PFSK-1 (cell line): ENCODE measurements at regions not wholly inside any gene's neighbourhood (a gene's known extent, or its start where the extent isn't known, plus 50 kb on each side); places are given as distances from the start of the nearest gene placed in this dataset.

Experiments
- FOXP2 ChIP-seq: optimal IDR thresholded peaks from 2 replicates; pipeline ENCODE3; 2011; ENCODE audit warnings: borderline replicate concordance, control low read depth, inconsistent platforms; ENCODE audit not compliant: insufficient read depth; ENCODE audit errors: extremely low read length, extremely low read depth
- POLR2AphosphoS5 ChIP-seq: IDR thresholded peaks from 2 replicates; pipeline ENCODE4 v1.6.1; 2012; ENCODE audit warnings: low read depth, mild to moderate bottlenecking, control low read depth, low read length, moderate library complexity
- SIN3A ChIP-seq: IDR thresholded peaks from 2 replicates; pipeline ENCODE4 v1.6.1; 2012; ENCODE audit warnings: mild to moderate bottlenecking, low read length, moderate library complexity, borderline replicate concordance; ENCODE audit not compliant: insufficient read depth
- TAF1 ChIP-seq: IDR thresholded peaks from 2 replicates; pipeline ENCODE4 v1.6.1; 2012; ENCODE audit warnings: low read length, control low read depth, borderline replicate concordance; ENCODE audit not compliant: insufficient read depth
- TF ChIP-seq, protein P1 (sequence below), 2 experiments: IDR thresholded peaks; 2 replicates each; pipeline versions ENCODE4 v1.6.1 to v1.8.0; 2011 to 2012; ENCODE audit warnings: low read depth in 2 of 2, low read length in 2 of 2, control low read depth in 1 of 2, inconsistent platforms in 1 of 2, mild to moderate bottlenecking in 1 of 2, moderate library complexity in 1 of 2; ENCODE audit not compliant: insufficient read depth in 1 of 2

GRCh38 chr10:8990280-8990987, 935.9 kb downstream of the GATA3 start:
- no peak for TF ChIP-seq SIN3A
- TF ChIP-seq TAF1 = no peak
- TF ChIP-seq FOXP2 = no peak
- TF ChIP-seq, protein P1, sequence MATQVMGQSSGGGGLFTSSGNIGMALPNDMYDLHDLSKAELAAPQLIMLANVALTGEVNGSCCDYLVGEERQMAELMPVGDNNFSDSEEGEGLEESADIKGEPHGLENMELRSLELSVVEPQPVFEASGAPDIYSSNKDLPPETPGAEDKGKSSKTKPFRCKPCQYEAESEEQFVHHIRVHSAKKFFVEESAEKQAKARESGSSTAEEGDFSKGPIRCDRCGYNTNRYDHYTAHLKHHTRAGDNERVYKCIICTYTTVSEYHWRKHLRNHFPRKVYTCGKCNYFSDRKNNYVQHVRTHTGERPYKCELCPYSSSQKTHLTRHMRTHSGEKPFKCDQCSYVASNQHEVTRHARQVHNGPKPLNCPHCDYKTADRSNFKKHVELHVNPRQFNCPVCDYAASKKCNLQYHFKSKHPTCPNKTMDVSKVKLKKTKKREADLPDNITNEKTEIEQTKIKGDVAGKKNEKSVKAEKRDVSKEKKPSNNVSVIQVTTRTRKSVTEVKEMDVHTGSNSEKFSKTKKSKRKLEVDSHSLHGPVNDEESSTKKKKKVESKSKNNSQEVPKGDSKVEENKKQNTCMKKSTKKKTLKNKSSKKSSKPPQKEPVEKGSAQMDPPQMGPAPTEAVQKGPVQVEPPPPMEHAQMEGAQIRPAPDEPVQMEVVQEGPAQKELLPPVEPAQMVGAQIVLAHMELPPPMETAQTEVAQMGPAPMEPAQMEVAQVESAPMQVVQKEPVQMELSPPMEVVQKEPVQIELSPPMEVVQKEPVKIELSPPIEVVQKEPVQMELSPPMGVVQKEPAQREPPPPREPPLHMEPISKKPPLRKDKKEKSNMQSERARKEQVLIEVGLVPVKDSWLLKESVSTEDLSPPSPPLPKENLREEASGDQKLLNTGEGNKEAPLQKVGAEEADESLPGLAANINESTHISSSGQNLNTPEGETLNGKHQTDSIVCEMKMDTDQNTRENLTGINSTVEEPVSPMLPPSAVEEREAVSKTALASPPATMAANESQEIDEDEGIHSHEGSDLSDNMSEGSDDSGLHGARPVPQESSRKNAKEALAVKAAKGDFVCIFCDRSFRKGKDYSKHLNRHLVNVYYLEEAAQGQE (IDR thresholded peaks at IDR 0.05; ENCODE audit: insufficient read depth in 1 of 2, low read depth in 2 of 2, low read length in 2 of 2) = no peak
- no peak for TF ChIP-seq POLR2AphosphoS5

DNA sequence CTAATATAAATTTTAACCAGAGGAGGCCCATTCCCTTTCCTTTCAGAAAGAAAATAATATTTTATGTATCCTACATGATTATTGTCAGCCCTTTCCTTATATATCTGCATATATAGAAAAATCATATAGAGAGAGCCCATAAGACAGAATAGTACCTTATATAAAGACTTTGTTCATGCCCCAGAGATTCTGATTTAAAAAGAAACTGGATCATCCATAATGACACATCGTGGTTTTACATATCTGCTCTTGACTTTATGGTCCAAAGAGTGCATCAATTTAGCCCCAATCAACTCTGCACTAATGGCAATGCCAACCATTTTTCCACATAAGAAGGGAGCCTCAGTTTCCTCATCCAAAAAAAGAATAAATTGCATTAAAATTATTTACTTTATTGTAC, 937.5 kb downstream of the GATA3 start:
- TF ChIP-seq TAF1 = no peak
- no peak for TF ChIP-seq POLR2AphosphoS5
- TF ChIP-seq, protein P1 (IDR thresholded peaks at IDR 0.05; ENCODE audit: insufficient read depth in 1 of 2, low read depth in 2 of 2, low read length in 2 of 2) = no peak
- TF ChIP-seq SIN3A = no peak

DNA sequence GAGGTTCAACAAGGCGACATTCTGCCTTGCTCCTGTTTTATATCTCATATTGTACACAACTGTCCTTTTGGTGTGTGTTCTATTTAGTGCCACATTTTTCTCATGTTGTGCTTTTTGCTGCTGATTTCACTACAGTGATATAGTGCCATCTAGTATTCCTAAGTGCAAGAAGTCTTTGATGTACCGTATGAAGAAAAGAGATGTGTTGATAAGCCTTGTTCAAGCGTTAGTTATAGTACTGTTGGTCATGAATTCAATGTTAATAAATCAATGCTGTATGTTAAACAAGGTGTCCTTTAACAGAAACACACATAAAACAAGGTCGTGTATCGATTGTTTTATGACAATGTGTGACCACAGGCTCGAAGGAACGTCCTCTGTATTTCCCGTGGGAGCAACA, 939.4 kb downstream of the GATA3 start:
- TF ChIP-seq POLR2AphosphoS5 = no peak

DNA sequence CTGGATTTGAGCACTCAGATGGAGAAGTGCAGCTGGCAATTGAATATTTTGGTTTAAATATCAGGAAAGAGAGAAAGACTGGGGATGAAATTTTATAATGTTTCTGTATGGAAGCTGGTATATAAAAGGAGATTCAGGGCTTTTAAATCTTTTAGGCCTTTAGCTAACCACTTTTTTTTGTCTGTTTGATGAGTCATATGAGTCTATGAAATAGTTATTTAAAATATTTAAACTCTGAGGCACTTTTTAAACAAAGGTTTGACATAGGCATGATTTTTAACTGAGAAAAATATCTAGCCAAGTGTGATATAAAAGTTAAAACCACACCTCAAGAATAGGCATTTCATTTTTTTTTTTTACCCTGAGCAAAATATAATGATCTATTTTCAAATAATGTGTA, 944.3 kb downstream of the GATA3 start:
- TF ChIP-seq FOXP2 = no peak
- no peak for TF ChIP-seq TAF1
- no peak for TF ChIP-seq POLR2AphosphoS5
- no peak for TF ChIP-seq SIN3A
- TF ChIP-seq, protein P1 (IDR thresholded peaks at IDR 0.05; ENCODE audit: insufficient read depth in 1 of 2, low read depth in 2 of 2, low read length in 2 of 2) = no peak

- TF ChIP-seq SIN3A (no peak), TAF1 (no peak), FOXP2 (no peak), POLR2AphosphoS5 (no peak)
- TF ChIP-seq, protein P1 (IDR thresholded peaks at IDR 0.05; ENCODE audit: insufficient read depth in 1 of 2, low read depth in 2 of 2, low read length in 2 of 2) = no peak
Observed at GRCh38 chr10:9003122-9003521, 948.6 kb downstream of the GATA3 start.
